Activated naive CD4-positive, alpha-beta T cell treated with anti-CD3 and anti-CD28 coated beads, Interleukin-2, amount 10 ng/mL, durations not matched to agents 7 days and 5 days (primary cell): ENCODE measurements at regions not wholly inside any gene's neighbourhood (a gene's known extent, or its start where the extent isn't known, plus 50 kb on each side); places are given as distances from the start of the nearest gene placed in this dataset.

Experiments used
- CTCF ChIA-PET: fragments of 350-600 bp; sonication (Branson Sonifier 250); formaldehyde crosslinking; loops from one replicate; lab custom pipeline; 2021; ENCODE audit warnings: antibody characterized with exemption; lab: Charles Lee
- DNase-seq: peaks from one replicate; pipeline ENCODE4 v3.0.0-alpha.2; 2020
- H3K27ac Mint-ChIP-seq: one replicate; pipeline ENCODE4 v1.8.0; 2021; ENCODE audit warnings: mild to moderate bottlenecking, moderate library complexity, mixed read lengths
- H3K27me3 Mint-ChIP-seq: one replicate; pipeline ENCODE4 v1.8.0; 2021; ENCODE audit warnings: mild to moderate bottlenecking, mixed read lengths
- H3K36me3 Mint-ChIP-seq: one replicate; pipeline ENCODE4 v1.8.0; 2021; ENCODE audit warnings: mixed read lengths
- H3K4me1 Mint-ChIP-seq: one replicate; pipeline ENCODE4 v1.8.0; 2021; ENCODE audit warnings: mixed read lengths
- H3K4me3 Mint-ChIP-seq: one replicate; pipeline ENCODE4 v1.8.0; 2021; ENCODE audit warnings: mild to moderate bottlenecking, moderate library complexity, mixed read lengths
- H3K9me3 Mint-ChIP-seq: one replicate; pipeline ENCODE4 v1.8.0; 2021; ENCODE audit warnings: mixed read lengths

GRCh38 chr4:19523964-19524363, 727.7 kb upstream of the SLIT2 start:
- no peaks in the 10 kb centered on the region for H3K4me1 Mint-ChIP-seq

GRCh38 chr4:19522966-19523365, 728.7 kb upstream of the SLIT2 start:
- Mint-ChIP-seq H3K4me3 (no peak overlapping the region), H3K4me1 (no peaks in the 10 kb centered on the region), H3K9me3 (peaks cover 3% of the 10 kb centered on the region), H3K36me3 (no peaks in the 10 kb centered on the region), H3K27me3 (no peaks in the 10 kb centered on the region), H3K27ac (no peak overlapping the region)
- DNase-seq = no peak
- CTCF ChIA-PET = no interaction called here

More at GRCh38 chr4:19523964-19524363, 727.7 kb upstream of the SLIT2 start:
- no peaks in the 10 kb centered on the region for H3K9me3 Mint-ChIP-seq
- H3K4me3 Mint-ChIP-seq = no peak overlapping the region
- CTCF ChIA-PET = no interaction called here
- no peaks in the 10 kb centered on the region for H3K27me3 Mint-ChIP-seq
- DNase-seq = no peak
- no peak overlapping the region for H3K27ac Mint-ChIP-seq
- H3K36me3 Mint-ChIP-seq = no peaks in the 10 kb centered on the region

- H3K27me3 Mint-ChIP-seq = no peaks in the 10 kb centered on the region
- CTCF ChIA-PET = no interaction called here
These were observed 730.7 kb upstream of the SLIT2 start for GRCh38 chr4:19520939-19521520.

GRCh38 chr4:19514276-19515070, 737.2 kb upstream of the SLIT2 start:
- Mint-ChIP-seq H3K4me3 (no peak overlapping the region), H3K27ac (no peak overlapping the region), H3K36me3 (no peaks in the 10 kb centered on the region), H3K4me1 (no peaks in the 10 kb centered on the region), H3K27me3 (no peaks in the 10 kb centered on the region), H3K9me3 (peaks cover 13% of the 10 kb centered on the region)
- no peak for DNase-seq
- CTCF ChIA-PET = no interaction called here

More at GRCh38 chr4:19520939-19521520, 730.7 kb upstream of the SLIT2 start:
- DNase-seq = no peak
- Mint-ChIP-seq H3K9me3 (peaks cover 10% of the 10 kb centered on the region), H3K27ac (no peak overlapping the region), H3K36me3 (no peaks in the 10 kb centered on the region), H3K4me1 (no peaks in the 10 kb centered on the region), H3K4me3 (no peak overlapping the region)

- Mint-ChIP-seq H3K4me1 (no peaks in the 10 kb centered on the region), H3K36me3 (no peaks in the 10 kb centered on the region), H3K4me3 (no peak overlapping the region), H3K27me3 (no peaks in the 10 kb centered on the region), H3K9me3 (peaks cover 4% of the 10 kb centered on the region), H3K27ac (no peak overlapping the region)
- no peak for DNase-seq
- CTCF ChIA-PET = no interaction called here
These were observed 739.6 kb upstream of the SLIT2 start for GRCh38 chr4:19512086-19512485.

- H3K27me3 Mint-ChIP-seq = no peaks in the 10 kb centered on the region
- H3K9me3 Mint-ChIP-seq = peaks cover 4% of the 10 kb centered on the region
- no peaks in the 10 kb centered on the region for H3K4me1 Mint-ChIP-seq
- CTCF ChIA-PET = no interaction called here
- no peaks in the 10 kb centered on the region for H3K36me3 Mint-ChIP-seq
- no peak overlapping the region for H3K4me3 Mint-ChIP-seq
- no peak for DNase-seq
- no peak overlapping the region for H3K27ac Mint-ChIP-seq
These were observed 740.7 kb upstream of the SLIT2 start for GRCh38 chr4:19510993-19511392.

GRCh38 chr4:19508442-19508841, 743.3 kb upstream of the SLIT2 start:
- no peak for DNase-seq

GRCh38 chr4:19497705-19498104, 754.0 kb upstream of the SLIT2 start:
- Mint-ChIP-seq H3K9me3 (peaks cover 10% of the 10 kb centered on the region), H3K4me3 (no peak overlapping the region), H3K4me1 (no peaks in the 10 kb centered on the region), H3K27me3 (no peaks in the 10 kb centered on the region), H3K27ac (no peak overlapping the region), H3K36me3 (no peaks in the 10 kb centered on the region)
- no peak for DNase-seq
- CTCF ChIA-PET = no interaction called here

More at GRCh38 chr4:19508442-19508841, 743.3 kb upstream of the SLIT2 start:
- Mint-ChIP-seq H3K27me3 (no peaks in the 10 kb centered on the region), H3K9me3 (peaks cover 7% of the 10 kb centered on the region), H3K36me3 (no peaks in the 10 kb centered on the region), H3K4me1 (no peaks in the 10 kb centered on the region), H3K27ac (no peak overlapping the region), H3K4me3 (no peak overlapping the region)
- CTCF ChIA-PET = no interaction called here

- H3K27ac Mint-ChIP-seq = no peak overlapping the region
- DNase-seq = no peak
- no peaks in the 10 kb centered on the region for H3K27me3 Mint-ChIP-seq
- peaks cover 10% of the 10 kb centered on the region for H3K9me3 Mint-ChIP-seq
- H3K4me3 Mint-ChIP-seq = no peak overlapping the region
- no peaks in the 10 kb centered on the region for H3K4me1 Mint-ChIP-seq
- H3K36me3 Mint-ChIP-seq = no peaks in the 10 kb centered on the region
- CTCF ChIA-PET = no interaction called here
These were observed 754.9 kb upstream of the SLIT2 start for GRCh38 chr4:19496756-19497155.

- H3K4me1 Mint-ChIP-seq = no peaks in the 10 kb centered on the region
- no peak overlapping the region for H3K27ac Mint-ChIP-seq
- H3K27me3 Mint-ChIP-seq = no peaks in the 10 kb centered on the region
- no peak for DNase-seq
- H3K9me3 Mint-ChIP-seq = peaks cover 10% of the 10 kb centered on the region
- H3K36me3 Mint-ChIP-seq = no peaks in the 10 kb centered on the region
- H3K4me3 Mint-ChIP-seq = no peak overlapping the region
- CTCF ChIA-PET = no interaction called here
These were observed 756.7 kb upstream of the SLIT2 start for GRCh38 chr4:19494961-19495360.

- Mint-ChIP-seq H3K27ac (no peak overlapping the region), H3K27me3 (no peaks in the 10 kb centered on the region), H3K9me3 (peaks cover 9% of the 10 kb centered on the region), H3K36me3 (no peaks in the 10 kb centered on the region), H3K4me1 (no peaks in the 10 kb centered on the region), H3K4me3 (no peak overlapping the region)
- CTCF ChIA-PET = no interaction called here
- DNase-seq = no peak
These were observed 759.1 kb upstream of the SLIT2 start for GRCh38 chr4:19492606-19493005.

GRCh38 chr4:19486400-19486799, 765.3 kb upstream of the SLIT2 start:
- no peak overlapping the region for H3K4me3 Mint-ChIP-seq
- CTCF ChIA-PET = no interaction called here
- no peak for DNase-seq

GRCh38 chr4:19478791-19479190, 772.9 kb upstream of the SLIT2 start:
- Mint-ChIP-seq H3K4me1 (no peaks in the 10 kb centered on the region), H3K4me3 (no peak overlapping the region), H3K27me3 (no peaks in the 10 kb centered on the region), H3K9me3 (no peaks in the 10 kb centered on the region), H3K27ac (no peak overlapping the region), H3K36me3 (no peaks in the 10 kb centered on the region)
- DNase-seq = no peak
- CTCF ChIA-PET = no interaction called here

More at GRCh38 chr4:19486400-19486799, 765.3 kb upstream of the SLIT2 start:
- Mint-ChIP-seq H3K36me3 (no peaks in the 10 kb centered on the region), H3K9me3 (peaks cover 4% of the 10 kb centered on the region), H3K27ac (no peak overlapping the region), H3K27me3 (no peaks in the 10 kb centered on the region), H3K4me1 (no peaks in the 10 kb centered on the region)

- CTCF ChIA-PET = no interaction called here
- no peak for DNase-seq
These were observed 778.1 kb upstream of the SLIT2 start for GRCh38 chr4:19473569-19473968.

GRCh38 chr4:19472666-19473065, 779.0 kb upstream of the SLIT2 start:
- no peak overlapping the region for H3K4me3 Mint-ChIP-seq
- peaks cover 2% of the 10 kb centered on the region for H3K9me3 Mint-ChIP-seq
- H3K27ac Mint-ChIP-seq = no peak overlapping the region
- H3K27me3 Mint-ChIP-seq = no peaks in the 10 kb centered on the region
- CTCF ChIA-PET = no interaction called here
- no peaks in the 10 kb centered on the region for H3K4me1 Mint-ChIP-seq
- H3K36me3 Mint-ChIP-seq = no peaks in the 10 kb centered on the region
- no peak for DNase-seq

More at GRCh38 chr4:19473569-19473968, 778.1 kb upstream of the SLIT2 start:
- Mint-ChIP-seq H3K4me3 (no peak overlapping the region), H3K27ac (no peak overlapping the region), H3K27me3 (no peaks in the 10 kb centered on the region), H3K9me3 (peaks cover 2% of the 10 kb centered on the region), H3K4me1 (no peaks in the 10 kb centered on the region), H3K36me3 (no peaks in the 10 kb centered on the region)
